Heart left ventricle (tissue), 13 donors: ENCODE measurements at regions not wholly inside any gene's neighbourhood (a gene's known extent, or its start where the extent isn't known, plus 50 kb on each side); places are given as distances from the start of the nearest gene placed in this dataset.
"Not testable (repeated sequence)": the region's sequence is repeated elsewhere in the genome, so short reads cannot be mapped to it uniquely, and the experiment has no call there.

Experiments
- CTCF ChIP-seq, 12 donors: fragments of 200-600 bp; sonication (generic) in 4 of 12; IDR thresholded peaks; one replicate each; pipeline versions ENCODE4 v1.5.0 to v1.8.0; 2018 to 2022; ENCODE audit warnings: antibody characterized with exemption in 12 of 12, mild to moderate bottlenecking in 5 of 12
- POLR2A ChIP-seq, 2 donors: fragments of 450-650 bp; IDR thresholded peaks; one replicate each; pipeline ENCODE4 v1.6.1; 2017; ENCODE audit warnings: antibody characterized with exemption in 2 of 2, mild to moderate bottlenecking in 2 of 2, moderate library complexity in 2 of 2
- donor health status: ischemic (EF 13 %, LVEDD 7.1; RV severe dilation, severe dysfunction).
- donor health status: DM: no; HTN: yes; CAD: no.
- donor health status: DM: no; HTN: no; CAD: no.
- donor health status: ischemic (EF 25% LVEDD 6.9; RV normal size, moderate dysfunction).
- donor health status: ischemic (EF 25% LVEDD 5.7; RV mildly dilated, moderate dysfunction).
- donor health status: ischemic (EF 35%, LVEDD 5.7; RV mildly dilated, moderate dysfunction).
- donor health status: nonischemic (EF 11% LVEDD 7.7; RV severe dilation, severe dysfunction).
- donor health status: DM: yes; HTN: yes; CAD: no.
- donor health status: PGD.
- donor health status: ischemic (EF 29% LVEDD 5.4; RV normal size, mild dysfunction).
- donor health status: nonischemic (EF 23%, LVEDD 6.1; RV moderate dilation, normal function).

GRCh38 chr2:152279367-152279766 lies 55.6 kb upstream of the FMNL2 start:
- TF ChIP-seq POLR2A, CTCF (IDR thresholded peaks at IDR 0.05): not testable (repeated sequence)
